ENCODE measurements at regions not wholly inside any gene's neighbourhood (a gene's known extent, or its start where the extent isn't known, plus 50 kb on each side); places are given as distances from the start of the nearest gene placed in this dataset.
A peak's percentile ranks its signal among the peaks of the same experiment; 100 is the strongest.
"Not testable (repeated sequence)": the region's sequence is repeated elsewhere in the genome, so short reads cannot be mapped to it uniquely, and the experiment has no call there.

- not testable (repeated sequence) for DNase-seq
Measured at GRCh38 chr19:23984911-23985310, 70.2 kb downstream of the ZNF726 start.

- DNase-seq, result no peak
Measured at GRCh38 chr19:23986623-23987022, 71.9 kb downstream of the ZNF726 start.

- peak; percentile 9 for DNase-seq
Measured at GRCh38 chr19:23991170-23991569, 76.5 kb downstream of the ZNF726 start.

- DNase-seq, result peak; percentile 31
Measured at GRCh38 chr19:23992348-23992747, 77.7 kb downstream of the ZNF726 start.

GRCh38 chr19:23993440-23993839 is 78.8 kb downstream of the ZNF726 start:
- no peak for DNase-seq

- no peak for DNase-seq
Measured at GRCh38 chr19:23996549-23996948, 81.9 kb downstream of the ZNF726 start.

GRCh38 chr19:23998568-23998967 is 83.9 kb downstream of the ZNF726 start:
- DNase-seq, result no peak

GRCh38 chr19:23999821-24000610 is 85.3 kb downstream of the ZNF726 start:
- DNase-seq, result no peak

- DNase-seq, result no peak
Measured at GRCh38 chr19:24000656-24001055, 86.0 kb downstream of the ZNF726 start.

GRCh38 chr19:24002256-24002945 is 84.6 kb upstream of the ZNF254 start:
- no peak for DNase-seq

- no peak for DNase-seq
Measured at GRCh38 chr19:24003537-24003936, 83.5 kb upstream of the ZNF254 start.

- DNase-seq, result no peak
Measured at GRCh38 chr19:24004166-24004565, 82.8 kb upstream of the ZNF254 start.

- no peak for DNase-seq
Measured at GRCh38 chr19:24029941-24030636, 56.9 kb upstream of the ZNF254 start.

- no peak for DNase-seq
Measured at GRCh38 chr19:24032651-24033050, 54.3 kb upstream of the ZNF254 start.

GRCh38 chr19:24033301-24033962 is 53.6 kb upstream of the ZNF254 start:
- DNase-seq, result peak; percentile 82

GRCh38 chr19:24033963-24034342 is 53.0 kb upstream of the ZNF254 start:
- DNase-seq, result peak; percentile 30

- DNase-seq, result not testable (repeated sequence)
Measured at GRCh38 chr19:24035261-24035880, 51.6 kb upstream of the ZNF254 start.

All from central memory CD4-positive, alpha-beta T cell (primary cell).